OCI-LY7 (cell line): ENCODE measurements at regions not wholly inside any gene's neighbourhood (a gene's known extent, or its start where the extent isn't known, plus 50 kb on each side); places are given as distances from the start of the nearest gene placed in this dataset.

Experiments
- BruUV-seq: library from RNA; stranded (reverse); fragments of 400-500 nt; replicated peaks from 2 replicates; lab custom pipeline; 2021; lab: Mats Ljungman, UMichigan
- CTCF ChIA-PET: fragments of 300-600 bp; sonication (Branson Sonifier 250); formaldehyde crosslinking; loops from one replicate; lab custom pipeline; 2022; ENCODE audit warnings: antibody characterized with exemption; ENCODE audit not compliant: unreplicated experiment; lab: Charles Lee
- POLR2A ChIA-PET: fragments of 300-600 bp; sonication (Branson Sonifier 250); formaldehyde crosslinking; loops from one replicate; lab custom pipeline; 2022; ENCODE audit warnings: antibody characterized with exemption; lab: Charles Lee
- DNase-seq: peaks from one replicate; pipeline ENCODE4 v3.0.0-alpha.2; 2015; ENCODE audit warnings: low spot score
- H2AFZ ChIP-seq: fragments of 200-600 bp; sonication (generic), shearing (Covaris generic); 2 replicates; pipeline ENCODE4 v1.6.1; 2014; ENCODE audit warnings: mild to moderate bottlenecking, antibody characterized with exemption, low read length, moderate library complexity
- H3K27ac ChIP-seq: fragments of 200-600 bp; sonication (generic); 2 replicates; pipeline ENCODE4 v1.5.1; 2014; ENCODE audit warnings: mixed run types, low read depth, mild to moderate bottlenecking, moderate library complexity, low read length, inconsistent platforms; ENCODE audit not compliant: poor library complexity, severe bottlenecking
- H3K36me3 ChIP-seq: fragments of 200-600 bp; sonication (generic); 2 replicates; pipeline ENCODE4 v1.6.1; 2014; ENCODE audit warnings: mild to moderate bottlenecking, antibody characterized with exemption, low read length, moderate library complexity, mixed read lengths; ENCODE audit not compliant: insufficient read depth
- H3K4me1 ChIP-seq: fragments of 200-600 bp; sonication (generic); 2 replicates; pipeline ENCODE4 v1.5.1; 2014; ENCODE audit warnings: mild to moderate bottlenecking, low read length; ENCODE audit not compliant: insufficient read depth, poor library complexity, severe bottlenecking
- H3K4me2 ChIP-seq: fragments of 200-600 bp; sonication (generic); 2 replicates; pipeline ENCODE4 v1.6.1; 2014; ENCODE audit warnings: mild to moderate bottlenecking, low read length
- H3K4me3 ChIP-seq: fragments of 200-600 bp; sonication (generic); 2 replicates; pipeline ENCODE4 v1.5.1; 2014; ENCODE audit warnings: mild to moderate bottlenecking, low read depth, low read length; ENCODE audit not compliant: poor library complexity, severe bottlenecking
- H3K79me2 ChIP-seq: fragments of 200-600 bp; sonication (generic); 2 replicates; pipeline ENCODE4 v1.6.1; 2016; ENCODE audit warnings: low read depth, mild to moderate bottlenecking, low read length, moderate library complexity, mixed read lengths; ENCODE audit not compliant: insufficient read depth
- H3K9me2 ChIP-seq: fragments of 200-600 bp; sonication (generic); 2 replicates; pipeline ENCODE4 v1.6.1; 2016; ENCODE audit warnings: mild to moderate bottlenecking, low read length, mixed read lengths; ENCODE audit not compliant: insufficient read depth
- H3K9me3 ChIP-seq: fragments of 200-600 bp; sonication (generic); 2 replicates; pipeline ENCODE4 v1.6.1; 2014; ENCODE audit warnings: mild to moderate bottlenecking, mixed run types, low read length, mixed read lengths
- H4K20me1 ChIP-seq: fragments of 200-600 bp; sonication (generic); 2 replicates; pipeline ENCODE4 v1.6.1; 2014; ENCODE audit warnings: mild to moderate bottlenecking, antibody characterized with exemption, low read length, moderate library complexity, mixed read lengths; ENCODE audit not compliant: insufficient read depth
- CTCF ChIP-seq: fragments of 200-600 bp; sonication (generic); conservative IDR thresholded peaks from 2 replicates; pipeline ENCODE4 v1.5.1; 2014; ENCODE audit warnings: mild to moderate bottlenecking, antibody characterized with exemption, low read length, moderate library complexity, mixed read lengths
- EZH2phosphoT487 ChIP-seq: fragments of 200-600 bp; sonication (generic); IDR thresholded peaks from 2 replicates; pipeline ENCODE4 v1.6.1; 2018; ENCODE audit warnings: low read depth, borderline replicate concordance, mild to moderate bottlenecking, mixed run types, antibody characterized with exemption, low read length, moderate library complexity, mixed read lengths
- intact Hi-C: fragments of 100-400 bp; cut with micrococcal nuclease; formaldehyde crosslinking; loops from one replicate; pipeline ENCODE4 v1.10.0; 2022; ENCODE audit not compliant: unreplicated experiment

GRCh38 chr7:36084485-36085091 is 68.5 kb upstream of the EEPD1 start:
- intact Hi-C loops, result no loop called here
- H3K4me2 ChIP-seq, result no peak overlapping the region
- H3K79me2 ChIP-seq, result no peaks in the 10 kb centered on the region
- TF ChIP-seq EZH2phosphoT487 (no peak), CTCF (no peak)
- H4K20me1 ChIP-seq, result no peaks in the 10 kb centered on the region
- ChIA-PET POLR2A (no interaction called here), CTCF (no interaction called here)
- H3K9me2 ChIP-seq, result no peaks in the 10 kb centered on the region
- no peaks in the 10 kb centered on the region for H3K36me3 ChIP-seq
- no peak overlapping the region for H2AFZ ChIP-seq
- no peaks in the 10 kb centered on the region for H3K4me1 ChIP-seq
- no peak overlapping the region for H3K27ac ChIP-seq
- no peak overlapping the region for H3K4me3 ChIP-seq
- no peak for DNase-seq
- BruUV-seq, result no TSS peak
- H3K9me3 ChIP-seq, result no peaks in the 10 kb centered on the region

- no peaks in the 10 kb centered on the region for H3K9me2 ChIP-seq
- H3K4me2 ChIP-seq, result no peak overlapping the region
- no peak overlapping the region for H3K27ac ChIP-seq
- ChIA-PET POLR2A (no interaction called here), CTCF (no interaction called here)
- intact Hi-C loops, result no loop called here
- H3K9me3 ChIP-seq, result no peaks in the 10 kb centered on the region
- TF ChIP-seq CTCF, result no peak
- TF ChIP-seq EZH2phosphoT487, result no peak
- H3K4me1 ChIP-seq, result no peaks in the 10 kb centered on the region
- no peak overlapping the region for H2AFZ ChIP-seq
- no peaks in the 10 kb centered on the region for H3K36me3 ChIP-seq
- H3K79me2 ChIP-seq, result no peaks in the 10 kb centered on the region
- BruUV-seq, result no TSS peak
- no peak for DNase-seq
- H4K20me1 ChIP-seq, result no peaks in the 10 kb centered on the region
- H3K4me3 ChIP-seq, result no peak overlapping the region
Measured at GRCh38 chr7:36085096-36085495, 68.0 kb upstream of the EEPD1 start.

GRCh38 chr7:36086571-36086970 is 66.5 kb upstream of the EEPD1 start:
- H3K4me3 ChIP-seq, result no peak overlapping the region
- H3K4me1 ChIP-seq, result no peaks in the 10 kb centered on the region
- ChIA-PET CTCF (no interaction called here), POLR2A (interaction anchor here (0.8 kb wide), 1 partner anchor 502 kb away, joined by 3 read pairs; no protein-coding TSS in a partner anchor)
- TF ChIP-seq CTCF (no peak), EZH2phosphoT487 (no peak)
- intact Hi-C loops, result no loop called here
- BruUV-seq, result no TSS peak
- H3K9me3 ChIP-seq, result no peaks in the 10 kb centered on the region
- H3K79me2 ChIP-seq, result no peaks in the 10 kb centered on the region
- H2AFZ ChIP-seq, result no peak overlapping the region
- no peak overlapping the region for H3K4me2 ChIP-seq
- DNase-seq, result no peak
- no peaks in the 10 kb centered on the region for H3K9me2 ChIP-seq
- H3K36me3 ChIP-seq, result no peaks in the 10 kb centered on the region
- H4K20me1 ChIP-seq, result no peaks in the 10 kb centered on the region
- no peak overlapping the region for H3K27ac ChIP-seq
